ENCODE measurements at regions not wholly inside any gene's neighbourhood (a gene's known extent, or its start where the extent isn't known, plus 50 kb on each side); places are given as distances from the start of the nearest gene placed in this dataset.

GRCh38 chr3:77726517-77726916, 686.6 kb downstream of the ROBO2 start:
- no peak for TF ChIP-seq CTCF (conservative IDR thresholded peaks at IDR 0.05; ENCODE audit: low read length)
- TF ChIP-seq EZH2phosphoT487 (IDR thresholded peaks at IDR 0.05; ENCODE audit: borderline replicate concordance) = no peak
